A673 (cell line): ENCODE measurements at regions not wholly inside any gene's neighbourhood (a gene's known extent, or its start where the extent isn't known, plus 50 kb on each side); places are given as distances from the start of the nearest gene placed in this dataset.

Experiments
- BruUV-seq: library from RNA; stranded (reverse); fragments of 400-500 nt; replicated peaks from 2 replicates; lab custom pipeline; 2021; lab: Mats Ljungman, UMichigan
- CTCF ChIA-PET: fragments of 300-600 bp; sonication (Branson Sonifier 250); formaldehyde crosslinking; loops from one replicate; lab custom pipeline; 2022; ENCODE audit warnings: antibody characterized with exemption; lab: Charles Lee
- POLR2A ChIA-PET: fragments of 300-600 bp; sonication (Branson Sonifier 250); formaldehyde crosslinking; loops from one replicate; lab custom pipeline; 2022; ENCODE audit warnings: antibody characterized with exemption; ENCODE audit not compliant: low non-redundant PET; lab: Charles Lee
- DNase-seq: peaks from one replicate; pipeline ENCODE4 v3.0.0-alpha.2; 2015; ENCODE audit warnings: low spot score
- H3K27ac ChIP-seq: fragments of 200-600 bp; sonication (generic); 2 replicates; pipeline ENCODE4 v1.5.1; 2016; ENCODE audit warnings: mixed run types, low read depth, mild to moderate bottlenecking, mixed read lengths, antibody characterized with exemption, low read length; ENCODE audit not compliant: poor library complexity, severe bottlenecking
- H3K27me3 ChIP-seq: fragments of 200-600 bp; sonication (generic); replicated peaks from 2 replicates; pipeline ENCODE4 v1.6.1; 2017; ENCODE audit warnings: mixed run types, low read depth, mild to moderate bottlenecking, mixed read lengths, antibody characterized with exemption, low read length; ENCODE audit not compliant: insufficient read depth, poor library complexity
- H3K36me3 ChIP-seq: fragments of 200-600 bp; sonication (generic); 2 replicates; pipeline ENCODE4 v1.6.1; 2016; ENCODE audit warnings: mixed run types, mild to moderate bottlenecking, mixed read lengths, antibody characterized with exemption, low read length; ENCODE audit not compliant: insufficient read depth, poor library complexity, severe bottlenecking
- H3K4me1 ChIP-seq: fragments of 200-600 bp; sonication (generic); 2 replicates; pipeline ENCODE4 v1.6.1; 2017; ENCODE audit warnings: mixed run types, mild to moderate bottlenecking, mixed read lengths, antibody characterized with exemption, low read length; ENCODE audit not compliant: insufficient read depth, poor library complexity, severe bottlenecking
- H3K4me3 ChIP-seq: fragments of 200-600 bp; sonication (generic); 2 replicates; pipeline ENCODE4 v1.5.1; 2016; ENCODE audit warnings: low read depth, mixed run types, mild to moderate bottlenecking, mixed read lengths, low read length; ENCODE audit not compliant: poor library complexity, severe bottlenecking
- H3K9me3 ChIP-seq: fragments of 200-600 bp; sonication (generic); 2 replicates; pipeline ENCODE4 v1.6.1; 2016; ENCODE audit warnings: mixed run types, low read depth, mild to moderate bottlenecking, mixed read lengths, antibody characterized with exemption, low read length; ENCODE audit not compliant: poor library complexity, severe bottlenecking
- EZH2 ChIP-seq: fragments of 200-600 bp; sonication (generic); IDR thresholded peaks from 2 replicates; pipeline ENCODE4 v1.6.1; 2017; ENCODE audit warnings: borderline replicate concordance, low read depth, mild to moderate bottlenecking, mixed read lengths, antibody characterized with exemption, low read length; ENCODE audit not compliant: poor library complexity, severe bottlenecking
- intact Hi-C: fragments of 100-400 bp; cut with micrococcal nuclease; formaldehyde crosslinking; loops from one replicate; pipeline ENCODE4 v1.10.0; 2022; ENCODE audit not compliant: unreplicated experiment
- TF ChIP-seq, protein P1 (sequence below): fragments of 300-800, 200-600 bp; sonication (generic); conservative IDR thresholded peaks from 2 replicates; pipeline ENCODE4 v1.5.1; 2017; ENCODE audit warnings: low read depth, mild to moderate bottlenecking, antibody characterized with exemption, low read length, moderate library complexity, mixed read lengths

DNA sequence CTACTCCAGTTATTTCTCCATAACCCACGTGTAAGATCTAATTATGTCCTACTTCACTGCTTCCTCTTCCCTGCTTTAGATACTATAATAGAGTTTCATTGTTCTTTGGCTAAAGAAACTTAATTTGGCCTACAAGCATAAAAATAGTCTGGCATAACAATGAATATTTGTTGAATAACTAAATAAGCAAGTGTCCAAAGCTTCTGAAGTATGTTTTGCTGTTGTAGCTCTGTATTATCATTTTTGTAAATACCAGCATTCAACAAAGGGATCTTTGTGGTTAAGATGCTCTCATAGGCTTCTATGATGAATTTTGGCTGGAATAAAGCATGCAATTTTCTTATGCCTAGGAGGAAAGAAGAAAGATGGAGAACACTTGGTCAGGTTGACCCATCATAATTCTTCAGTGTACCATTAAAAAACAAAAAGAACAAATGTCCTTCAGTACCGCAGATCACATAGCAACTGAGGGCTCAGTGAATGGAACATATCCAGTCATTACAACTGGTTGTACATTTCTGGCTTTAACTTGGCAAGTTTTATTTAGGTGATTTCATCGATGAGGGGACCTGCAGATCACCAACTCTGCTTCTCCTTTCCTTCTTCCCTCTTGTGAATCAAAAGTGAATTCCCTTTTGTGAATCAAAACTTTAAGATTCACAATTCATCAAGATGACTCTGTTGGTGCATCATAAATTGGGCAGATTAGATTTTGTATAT is 465.9 kb upstream of the TGFBR2 start:
- no peaks in the 10 kb centered on the region for H3K36me3 ChIP-seq
- H3K4me1 ChIP-seq, result peaks cover 9% of the 10 kb centered on the region
- intact Hi-C loops, result no loop called here
- ChIA-PET POLR2A (no interaction called here), CTCF (no interaction called here)
- DNase-seq, result no peak
- H3K27ac ChIP-seq, result no peak overlapping the region
- TF ChIP-seq, protein P1, sequence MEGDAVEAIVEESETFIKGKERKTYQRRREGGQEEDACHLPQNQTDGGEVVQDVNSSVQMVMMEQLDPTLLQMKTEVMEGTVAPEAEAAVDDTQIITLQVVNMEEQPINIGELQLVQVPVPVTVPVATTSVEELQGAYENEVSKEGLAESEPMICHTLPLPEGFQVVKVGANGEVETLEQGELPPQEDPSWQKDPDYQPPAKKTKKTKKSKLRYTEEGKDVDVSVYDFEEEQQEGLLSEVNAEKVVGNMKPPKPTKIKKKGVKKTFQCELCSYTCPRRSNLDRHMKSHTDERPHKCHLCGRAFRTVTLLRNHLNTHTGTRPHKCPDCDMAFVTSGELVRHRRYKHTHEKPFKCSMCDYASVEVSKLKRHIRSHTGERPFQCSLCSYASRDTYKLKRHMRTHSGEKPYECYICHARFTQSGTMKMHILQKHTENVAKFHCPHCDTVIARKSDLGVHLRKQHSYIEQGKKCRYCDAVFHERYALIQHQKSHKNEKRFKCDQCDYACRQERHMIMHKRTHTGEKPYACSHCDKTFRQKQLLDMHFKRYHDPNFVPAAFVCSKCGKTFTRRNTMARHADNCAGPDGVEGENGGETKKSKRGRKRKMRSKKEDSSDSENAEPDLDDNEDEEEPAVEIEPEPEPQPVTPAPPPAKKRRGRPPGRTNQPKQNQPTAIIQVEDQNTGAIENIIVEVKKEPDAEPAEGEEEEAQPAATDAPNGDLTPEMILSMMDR, result no peak
- TF ChIP-seq EZH2, result no peak
- no peak overlapping the region for H3K4me3 ChIP-seq
- no peaks in the 10 kb centered on the region for H3K27me3 ChIP-seq
- no peaks in the 10 kb centered on the region for H3K9me3 ChIP-seq
- no TSS peak for BruUV-seq

DNA sequence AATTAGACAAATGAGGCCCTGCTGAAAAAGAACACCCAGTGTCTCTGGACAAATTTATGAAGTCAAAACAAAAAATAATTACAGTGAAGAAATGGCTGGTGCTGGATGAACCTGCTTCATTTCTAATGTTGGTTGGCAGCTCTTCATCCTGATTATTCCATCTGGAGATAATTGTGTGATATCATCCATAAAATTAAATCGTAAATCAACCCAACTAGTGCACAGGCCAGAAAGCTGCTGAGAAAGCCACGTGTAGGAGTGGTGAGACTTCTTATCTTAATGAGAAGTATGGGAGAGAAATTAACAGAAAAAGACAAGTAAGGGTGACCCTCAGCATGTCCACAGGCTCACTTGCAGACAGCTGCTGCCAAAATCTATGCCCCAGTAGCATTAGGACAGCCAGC is 465.2 kb upstream of the TGFBR2 start:
- POLR2A ChIA-PET, result no interaction called here
- Histone ChIP-seq H3K9me3 (no peaks in the 10 kb centered on the region), H3K4me1 (peaks cover 9% of the 10 kb centered on the region), H3K27ac (no peak overlapping the region), H3K36me3 (no peaks in the 10 kb centered on the region), H3K4me3 (no peak overlapping the region), H3K27me3 (no peaks in the 10 kb centered on the region)
- peak; percentile 55 for DNase-seq
- TF ChIP-seq, protein P1, result no peak
- TF ChIP-seq EZH2, result no peak
- CTCF ChIA-PET, result no interaction called here
- no TSS peak for BruUV-seq
- intact Hi-C loops, result no loop called here

DNA sequence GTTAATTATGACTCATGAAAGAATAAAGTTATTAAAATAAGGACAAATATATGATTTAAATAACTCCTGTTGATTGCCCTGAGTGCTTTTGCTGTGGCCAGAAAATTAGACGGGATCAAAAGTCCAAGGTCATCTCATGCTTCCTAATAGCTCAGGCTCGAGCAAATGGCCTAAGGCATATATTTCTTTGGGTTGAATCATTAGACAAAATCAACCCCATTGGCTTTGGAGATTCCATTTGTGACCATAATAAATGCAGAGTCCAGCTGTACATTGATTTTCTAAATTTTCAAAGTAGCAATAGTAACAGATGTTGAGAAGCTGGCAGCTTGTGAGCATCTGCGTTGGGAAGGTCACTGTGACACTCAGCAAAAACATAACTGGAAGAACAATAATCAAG is 464.5 kb upstream of the TGFBR2 start:
- TF ChIP-seq EZH2, result no peak
- TF ChIP-seq, protein P1, result no peak
- CTCF ChIA-PET, result no interaction called here
- no peak overlapping the region for H3K27ac ChIP-seq

More for the DNA sequence above, 464.5 kb upstream of the TGFBR2 start:
- intact Hi-C loops, result no loop called here
- no peaks in the 10 kb centered on the region for H3K27me3 ChIP-seq
- H3K4me1 ChIP-seq, result peaks cover 16% of the 10 kb centered on the region
- H3K36me3 ChIP-seq, result no peaks in the 10 kb centered on the region
- no peaks in the 10 kb centered on the region for H3K9me3 ChIP-seq
- no TSS peak for BruUV-seq
- no peak overlapping the region for H3K4me3 ChIP-seq
- DNase-seq, result no peak
- POLR2A ChIA-PET, result interaction anchor here (0.6 kb wide), 1 partner anchor 25 kb away, joined by 3 read pairs; no protein-coding TSS in a partner anchor
